ENCODE measurements at regions not wholly inside any gene's neighbourhood (a gene's known extent, or its start where the extent isn't known, plus 50 kb on each side); places are given as distances from the start of the nearest gene placed in this dataset.

- TF ChIP-seq CTCF (IDR thresholded peaks at IDR 0.05; ENCODE audit: poor library complexity, severe bottlenecking) (no peak), EZH2 (IDR thresholded peaks at IDR 0.05; ENCODE audit: borderline replicate concordance, insufficient read depth, low read length, poor library complexity, severe bottlenecking) (no peak), EP300 (conservative IDR thresholded peaks at IDR 0.05; ENCODE audit: poor library complexity, severe bottlenecking) (no peak), POLR2AphosphoS5 (IDR thresholded peaks at IDR 0.05) (no peak), RAD21 (conservative IDR thresholded peaks at IDR 0.05) (no peak), MXI1 (conservative IDR thresholded peaks at IDR 0.05; ENCODE audit: poor library complexity, severe bottlenecking) (no peak), SMC3 (conservative IDR thresholded peaks at IDR 0.05; ENCODE audit: poor library complexity) (no peak), TAF1 (IDR thresholded peaks at IDR 0.05; ENCODE audit: low read depth) (no peak)
- TF ChIP-seq, protein P1, sequence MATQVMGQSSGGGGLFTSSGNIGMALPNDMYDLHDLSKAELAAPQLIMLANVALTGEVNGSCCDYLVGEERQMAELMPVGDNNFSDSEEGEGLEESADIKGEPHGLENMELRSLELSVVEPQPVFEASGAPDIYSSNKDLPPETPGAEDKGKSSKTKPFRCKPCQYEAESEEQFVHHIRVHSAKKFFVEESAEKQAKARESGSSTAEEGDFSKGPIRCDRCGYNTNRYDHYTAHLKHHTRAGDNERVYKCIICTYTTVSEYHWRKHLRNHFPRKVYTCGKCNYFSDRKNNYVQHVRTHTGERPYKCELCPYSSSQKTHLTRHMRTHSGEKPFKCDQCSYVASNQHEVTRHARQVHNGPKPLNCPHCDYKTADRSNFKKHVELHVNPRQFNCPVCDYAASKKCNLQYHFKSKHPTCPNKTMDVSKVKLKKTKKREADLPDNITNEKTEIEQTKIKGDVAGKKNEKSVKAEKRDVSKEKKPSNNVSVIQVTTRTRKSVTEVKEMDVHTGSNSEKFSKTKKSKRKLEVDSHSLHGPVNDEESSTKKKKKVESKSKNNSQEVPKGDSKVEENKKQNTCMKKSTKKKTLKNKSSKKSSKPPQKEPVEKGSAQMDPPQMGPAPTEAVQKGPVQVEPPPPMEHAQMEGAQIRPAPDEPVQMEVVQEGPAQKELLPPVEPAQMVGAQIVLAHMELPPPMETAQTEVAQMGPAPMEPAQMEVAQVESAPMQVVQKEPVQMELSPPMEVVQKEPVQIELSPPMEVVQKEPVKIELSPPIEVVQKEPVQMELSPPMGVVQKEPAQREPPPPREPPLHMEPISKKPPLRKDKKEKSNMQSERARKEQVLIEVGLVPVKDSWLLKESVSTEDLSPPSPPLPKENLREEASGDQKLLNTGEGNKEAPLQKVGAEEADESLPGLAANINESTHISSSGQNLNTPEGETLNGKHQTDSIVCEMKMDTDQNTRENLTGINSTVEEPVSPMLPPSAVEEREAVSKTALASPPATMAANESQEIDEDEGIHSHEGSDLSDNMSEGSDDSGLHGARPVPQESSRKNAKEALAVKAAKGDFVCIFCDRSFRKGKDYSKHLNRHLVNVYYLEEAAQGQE (IDR thresholded peaks at IDR 0.05; ENCODE audit: borderline replicate concordance) = no peak
Observed at GRCh38 chr6:122122686-122123085, 276.8 kb upstream of the HSF2 start.
